ENCODE measurements at regions not wholly inside any gene's neighbourhood (a gene's known extent, or its start where the extent isn't known, plus 50 kb on each side); places are given as distances from the start of the nearest gene placed in this dataset.
"Not testable (repeated sequence)": the region's sequence is repeated elsewhere in the genome, so short reads cannot be mapped to it uniquely, and the experiment has no call there.

- TF ChIP-seq POLR2A (IDR thresholded peaks at IDR 0.05) = not testable (repeated sequence)
- TF ChIP-seq, protein P1, sequence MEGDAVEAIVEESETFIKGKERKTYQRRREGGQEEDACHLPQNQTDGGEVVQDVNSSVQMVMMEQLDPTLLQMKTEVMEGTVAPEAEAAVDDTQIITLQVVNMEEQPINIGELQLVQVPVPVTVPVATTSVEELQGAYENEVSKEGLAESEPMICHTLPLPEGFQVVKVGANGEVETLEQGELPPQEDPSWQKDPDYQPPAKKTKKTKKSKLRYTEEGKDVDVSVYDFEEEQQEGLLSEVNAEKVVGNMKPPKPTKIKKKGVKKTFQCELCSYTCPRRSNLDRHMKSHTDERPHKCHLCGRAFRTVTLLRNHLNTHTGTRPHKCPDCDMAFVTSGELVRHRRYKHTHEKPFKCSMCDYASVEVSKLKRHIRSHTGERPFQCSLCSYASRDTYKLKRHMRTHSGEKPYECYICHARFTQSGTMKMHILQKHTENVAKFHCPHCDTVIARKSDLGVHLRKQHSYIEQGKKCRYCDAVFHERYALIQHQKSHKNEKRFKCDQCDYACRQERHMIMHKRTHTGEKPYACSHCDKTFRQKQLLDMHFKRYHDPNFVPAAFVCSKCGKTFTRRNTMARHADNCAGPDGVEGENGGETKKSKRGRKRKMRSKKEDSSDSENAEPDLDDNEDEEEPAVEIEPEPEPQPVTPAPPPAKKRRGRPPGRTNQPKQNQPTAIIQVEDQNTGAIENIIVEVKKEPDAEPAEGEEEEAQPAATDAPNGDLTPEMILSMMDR (IDR thresholded peaks at IDR 0.05) = not testable (repeated sequence)
Measured at GRCh38 chr16:22431314-22431713, 56.9 kb upstream of the CDR2 start.
